Right lobe of liver (tissue), 6 donors: ENCODE measurements at regions not wholly inside any gene's neighbourhood (a gene's known extent, or its start where the extent isn't known, plus 50 kb on each side); places are given as distances from the start of the nearest gene placed in this dataset.
"Not testable (repeated sequence)": the region's sequence is repeated elsewhere in the genome, so short reads cannot be mapped to it uniquely, and the experiment has no call there.

Source experiments
- ATAC-seq, 4 donors: fragments of 200-7000 bp; cut with Tn5 transposase; one replicate each; pipeline ENCODE4 v1.9.1; 2020; ENCODE audit warnings: mild to moderate bottlenecking in 4 of 4, moderate library complexity in 4 of 4
- DNase-seq, 3 donors: peaks; one replicate each; pipeline ENCODE4 v3.0.0-alpha.2; 2020
- H3K27ac ChIP-seq, 3 donors: fragments of 200-600 bp; one replicate each; pipeline ENCODE4 v1.8.0; 2022
- H3K27me3 ChIP-seq, 2 donors: fragments of 200-600 bp; one replicate each; pipeline ENCODE4 v1.8.0; 2022
- H3K36me3 ChIP-seq, 4 donors: fragments of 200-600 bp; sonication (generic) in 1 of 4; one replicate each; pipeline versions ENCODE4 v1.5.1 to v1.8.0; 2017 to 2022; ENCODE audit warnings: control low read depth in 1 of 4
- H3K4me1 ChIP-seq, 4 donors: fragments of 200-600 bp; sonication (generic) in 1 of 4; one replicate each; pipeline versions ENCODE4 v1.5.1 to v1.8.0; 2017 to 2022; ENCODE audit warnings: control low read depth in 1 of 4
- H3K4me3 ChIP-seq, 3 donors: fragments of 200-600 bp; one replicate each; pipeline ENCODE4 v1.8.0; 2022
- H3K9me3 ChIP-seq, 4 donors: fragments of 200-600 bp; sonication (generic) in 1 of 4; one replicate each; pipeline versions ENCODE4 v1.5.1 to v1.8.0; 2017 to 2022; ENCODE audit warnings: control low read depth in 1 of 4
- CTCF ChIP-seq, 4 donors: fragments of 200-600 bp in 3 of 4; fragments of 450-650 bp in 1 of 4; IDR thresholded peaks; one replicate each; pipeline versions ENCODE4 v1.5.1 to v1.8.0; 2016 to 2022; ENCODE audit warnings: antibody characterized with exemption in 4 of 4, mild to moderate bottlenecking in 2 of 4
- POLR2A ChIP-seq: fragments of 450-650 bp; IDR thresholded peaks from one replicate; pipeline ENCODE4 v1.6.1; 2017; ENCODE audit warnings: antibody characterized with exemption, mild to moderate bottlenecking
- WGBS: methylation state at CpG from one replicate; pipeline ENCODE4 v1.1.6; 2018; ENCODE audit warnings: low coverage, low lambda C conversion rate; ENCODE audit not compliant: insufficient coverage; ENCODE audit errors: missing lambda C conversion rate; 5-methylcytosine and 5-hydroxymethylcytosine counted together
- intact Hi-C, 2 donors: fragments of 100-400 bp; cut with DNase I; formaldehyde crosslinking; loops; one replicate each; pipeline versions ENCODE4 v1.11.2 to v1.14.1; 2022
- donor health status: DM: no; HTN: yes; CAD: no.
- donor health status: DM: no; HTN: no; CAD: no.
- donor health status: DM: no; HTN: no; CAD: no.
- donor health status: DM: no; HTN: yes; CAD: no.
- donor health status: DM: no; HTN: yes; CAD: no.

GRCh38 chr6:118367314-118367713, 180.8 kb upstream of the PLN start:
- TF ChIP-seq CTCF (IDR thresholded peaks at IDR 0.05) (no peak), POLR2A (no peak)
- Histone ChIP-seq H3K9me3 (no peaks in the 10 kb centered on the region), H3K27me3 (no peaks in the 10 kb centered on the region), H3K36me3 (no peaks in the 10 kb centered on the region), H3K4me1 (no peaks in the 10 kb centered on the region), H3K4me3 (no peak overlapping the region), H3K27ac (no peak overlapping the region)
- DNase-seq, result no peak
- intact Hi-C loops, result no loop called here
- ATAC-seq, result no peak

- intact Hi-C loops, result no loop called here
- no peak for ATAC-seq
- Histone ChIP-seq H3K27ac (no peak overlapping the region), H3K4me1 (no peaks in the 10 kb centered on the region), H3K9me3 (no peaks in the 10 kb centered on the region), H3K27me3 (no peaks in the 10 kb centered on the region), H3K36me3 (no peaks in the 10 kb centered on the region), H3K4me3 (no peak overlapping the region)
- WGBS, result 63% methylated on average over 3 of the region's 3 CpGs
- DNase-seq, result no peak
- TF ChIP-seq CTCF (IDR thresholded peaks at IDR 0.05) (no peak), POLR2A (no peak)
Observed at GRCh38 chr6:118370722-118371121, 177.4 kb upstream of the PLN start.

GRCh38 chr6:118371955-118372354, 176.1 kb upstream of the PLN start:
- no peaks in the 10 kb centered on the region for H3K36me3 ChIP-seq
- H3K4me3 ChIP-seq, result no peak overlapping the region
- no peaks in the 10 kb centered on the region for H3K27me3 ChIP-seq
- no peak for DNase-seq
- intact Hi-C loops, result no loop called here
- no peak for TF ChIP-seq POLR2A
- no peak for TF ChIP-seq CTCF (IDR thresholded peaks at IDR 0.05)
- H3K27ac ChIP-seq, result no peak overlapping the region
- no peaks in the 10 kb centered on the region for H3K4me1 ChIP-seq
- H3K9me3 ChIP-seq, result no peaks in the 10 kb centered on the region
- 65% methylated on average over 1 of the region's 1 CpG for WGBS
- ATAC-seq, result no peak

GRCh38 chr6:118372413-118372812, 175.7 kb upstream of the PLN start:
- Histone ChIP-seq H3K4me3 (no peak overlapping the region), H3K4me1 (no peaks in the 10 kb centered on the region), H3K27me3 (no peaks in the 10 kb centered on the region), H3K36me3 (no peaks in the 10 kb centered on the region), H3K27ac (no peak overlapping the region), H3K9me3 (no peaks in the 10 kb centered on the region)
- intact Hi-C loops, result no loop called here
- no peak for DNase-seq
- ATAC-seq, result peak in 1 of 4 donors; percentile 43
- no peak for TF ChIP-seq POLR2A
- TF ChIP-seq CTCF (IDR thresholded peaks at IDR 0.05), result no peak

GRCh38 chr6:118377711-118378414, 170.2 kb upstream of the PLN start:
- H3K27me3 ChIP-seq, result no peaks in the 10 kb centered on the region
- no peak overlapping the region for H3K27ac ChIP-seq
- ATAC-seq (no peak), DNase-seq (no peak)
- H3K9me3 ChIP-seq, result no peaks in the 10 kb centered on the region
- no peaks in the 10 kb centered on the region for H3K36me3 ChIP-seq
- WGBS, result 69% methylated on average over 13 of the region's 15 CpGs
- intact Hi-C loops, result no loop called here
- H3K4me3 ChIP-seq, result no peak overlapping the region
- TF ChIP-seq CTCF (IDR thresholded peaks at IDR 0.05) (no peak), POLR2A (no peak)
- no peaks in the 10 kb centered on the region for H3K4me1 ChIP-seq

GRCh38 chr6:118380620-118381019, 167.5 kb upstream of the PLN start:
- H3K4me1 ChIP-seq, H3K36me3 ChIP-seq, H3K4me3 ChIP-seq, intact Hi-C loops, H3K27ac ChIP-seq, ATAC-seq, H3K27me3 ChIP-seq, DNase-seq, H3K9me3 ChIP-seq: not testable (repeated sequence)
- WGBS, result 91% methylated on average over 3 of the region's 3 CpGs
